Thyroid gland (tissue), 4 donors: ENCODE measurements at regions not wholly inside any gene's neighbourhood (a gene's known extent, or its start where the extent isn't known, plus 50 kb on each side); places are given as distances from the start of the nearest gene placed in this dataset.

Experiments used
- POLR2A ChIP-seq, 2 donors: fragments of 450-650 bp; IDR thresholded peaks; one replicate each; pipeline ENCODE4 v1.6.1; 2017; ENCODE audit warnings: antibody characterized with exemption in 2 of 2, mild to moderate bottlenecking in 2 of 2, moderate library complexity in 1 of 2
- TF ChIP-seq, protein P1 (sequence below), 6 experiments: fragments of 200-600 bp in 3 of 6; fragments of 450-650 bp in 3 of 6; sonication (generic) in 3 of 6; IDR thresholded peaks; one replicate each; pipeline ENCODE4 v1.5.1; 2016 to 2019; ENCODE audit warnings: antibody characterized with exemption in 6 of 6, mild to moderate bottlenecking in 2 of 6, inconsistent platforms in 1 of 6, moderate library complexity in 1 of 6

DNA sequence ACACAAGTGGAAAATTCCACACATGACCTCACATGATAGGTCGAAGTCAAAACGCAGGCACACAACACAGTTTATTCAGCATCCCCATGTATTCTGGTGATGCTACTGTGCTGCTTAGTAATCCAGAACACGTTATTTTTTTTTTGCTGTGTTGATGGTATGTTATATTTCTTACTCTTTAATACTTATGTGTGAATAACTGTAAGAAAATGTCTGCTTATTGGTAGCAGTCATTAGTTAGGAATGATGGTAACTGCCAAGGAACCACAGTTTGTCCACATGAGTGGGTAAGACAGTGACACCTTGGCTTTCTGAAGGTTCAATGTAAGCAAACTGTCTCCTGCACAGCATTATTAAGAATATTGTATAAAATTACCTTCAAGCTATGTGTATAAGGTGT lies 107.7 kb upstream of the DAPK1 start:
- TF ChIP-seq, protein P1, sequence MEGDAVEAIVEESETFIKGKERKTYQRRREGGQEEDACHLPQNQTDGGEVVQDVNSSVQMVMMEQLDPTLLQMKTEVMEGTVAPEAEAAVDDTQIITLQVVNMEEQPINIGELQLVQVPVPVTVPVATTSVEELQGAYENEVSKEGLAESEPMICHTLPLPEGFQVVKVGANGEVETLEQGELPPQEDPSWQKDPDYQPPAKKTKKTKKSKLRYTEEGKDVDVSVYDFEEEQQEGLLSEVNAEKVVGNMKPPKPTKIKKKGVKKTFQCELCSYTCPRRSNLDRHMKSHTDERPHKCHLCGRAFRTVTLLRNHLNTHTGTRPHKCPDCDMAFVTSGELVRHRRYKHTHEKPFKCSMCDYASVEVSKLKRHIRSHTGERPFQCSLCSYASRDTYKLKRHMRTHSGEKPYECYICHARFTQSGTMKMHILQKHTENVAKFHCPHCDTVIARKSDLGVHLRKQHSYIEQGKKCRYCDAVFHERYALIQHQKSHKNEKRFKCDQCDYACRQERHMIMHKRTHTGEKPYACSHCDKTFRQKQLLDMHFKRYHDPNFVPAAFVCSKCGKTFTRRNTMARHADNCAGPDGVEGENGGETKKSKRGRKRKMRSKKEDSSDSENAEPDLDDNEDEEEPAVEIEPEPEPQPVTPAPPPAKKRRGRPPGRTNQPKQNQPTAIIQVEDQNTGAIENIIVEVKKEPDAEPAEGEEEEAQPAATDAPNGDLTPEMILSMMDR (IDR thresholded peaks at IDR 0.05), result no peak
- TF ChIP-seq POLR2A (IDR thresholded peaks at IDR 0.05), result no peak
